NCI-H2227 treated with DMSO at 0.1 percent for 48 hours (cell line): ENCODE measurements at regions not wholly inside any gene's neighbourhood (a gene's known extent, or its start where the extent isn't known, plus 50 kb on each side); places are given as distances from the start of the nearest gene placed in this dataset.
"Not testable (repeated sequence)": the region's sequence is repeated elsewhere in the genome, so short reads cannot be mapped to it uniquely, and the experiment has no call there.

Experiments used
- DNase-seq: peaks from one replicate; lab custom pipeline; 2025; lab: John Stamatoyannopoulos, UW

GRCh38 chr13:80883545-80883944 lies 542.6 kb upstream of the SPRY2 start:
- DNase-seq: no peak

DNA sequence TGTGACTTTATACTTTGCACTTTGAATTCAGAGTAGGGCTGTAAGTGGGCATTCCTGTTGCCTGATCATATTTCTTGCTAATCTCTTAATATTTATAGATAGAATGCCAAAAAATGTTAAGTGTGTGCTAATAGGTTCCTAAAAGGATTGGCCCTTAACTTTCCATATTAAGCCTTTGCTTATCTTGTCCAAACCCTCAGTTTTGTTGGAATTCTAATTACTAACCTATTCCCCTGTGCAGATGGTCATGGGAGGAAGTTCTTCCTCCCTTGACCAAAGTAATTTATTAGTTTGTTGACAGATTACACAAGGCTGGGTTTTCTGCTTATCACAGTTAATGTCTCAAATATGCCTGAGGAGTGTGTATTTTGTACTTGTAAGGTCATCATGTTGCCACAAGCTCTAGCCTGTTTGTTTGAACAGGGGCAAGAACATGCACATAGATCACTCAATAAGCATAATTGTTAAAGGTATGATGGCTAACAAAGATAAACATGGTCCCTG lies 541.1 kb upstream of the SPRY2 start:
- no peak for DNase-seq

DNA sequence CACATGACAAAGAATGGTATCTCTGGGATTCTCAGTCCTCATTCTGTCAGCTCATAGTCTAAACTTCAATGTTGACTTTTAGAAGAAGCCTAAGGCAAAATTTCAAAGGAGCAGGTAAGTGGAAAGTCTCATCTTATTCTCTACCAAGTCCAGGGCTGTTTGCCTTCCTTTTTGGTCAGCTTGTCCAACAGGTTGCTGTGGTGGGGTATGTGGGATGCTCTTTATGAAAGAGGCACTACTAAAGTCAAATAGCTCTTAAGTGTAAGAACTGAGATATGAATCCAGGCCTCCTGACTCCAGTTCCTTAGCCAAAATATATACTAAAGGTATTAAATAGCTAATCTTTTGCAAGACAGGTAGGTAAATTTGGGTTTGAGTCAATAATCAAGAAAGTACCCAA lies 540.6 kb upstream of the SPRY2 start:
- no peak for DNase-seq

DNA sequence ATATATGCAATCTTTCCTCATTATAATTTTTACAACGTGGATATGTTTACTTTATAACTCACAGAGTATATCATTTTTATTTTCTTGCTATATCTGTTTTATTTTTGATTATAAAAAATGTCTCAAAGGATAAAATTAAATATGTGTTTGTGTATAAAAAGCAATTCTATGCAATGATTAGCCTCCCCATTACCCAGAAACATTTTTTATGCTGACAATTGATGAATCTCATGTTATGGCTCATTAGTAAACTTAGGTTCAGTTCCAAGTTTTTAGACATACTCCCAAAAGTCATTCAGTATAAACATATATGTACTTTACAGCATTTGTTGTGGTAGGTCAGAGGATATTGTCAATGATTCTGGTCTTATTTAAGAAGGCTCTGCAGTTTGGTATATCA lies 540.1 kb upstream of the SPRY2 start:
- DNase-seq: no peak

- DNase-seq: no peak
Measured at GRCh38 chr13:80877944-80878241, 537.0 kb upstream of the SPRY2 start.

DNA sequence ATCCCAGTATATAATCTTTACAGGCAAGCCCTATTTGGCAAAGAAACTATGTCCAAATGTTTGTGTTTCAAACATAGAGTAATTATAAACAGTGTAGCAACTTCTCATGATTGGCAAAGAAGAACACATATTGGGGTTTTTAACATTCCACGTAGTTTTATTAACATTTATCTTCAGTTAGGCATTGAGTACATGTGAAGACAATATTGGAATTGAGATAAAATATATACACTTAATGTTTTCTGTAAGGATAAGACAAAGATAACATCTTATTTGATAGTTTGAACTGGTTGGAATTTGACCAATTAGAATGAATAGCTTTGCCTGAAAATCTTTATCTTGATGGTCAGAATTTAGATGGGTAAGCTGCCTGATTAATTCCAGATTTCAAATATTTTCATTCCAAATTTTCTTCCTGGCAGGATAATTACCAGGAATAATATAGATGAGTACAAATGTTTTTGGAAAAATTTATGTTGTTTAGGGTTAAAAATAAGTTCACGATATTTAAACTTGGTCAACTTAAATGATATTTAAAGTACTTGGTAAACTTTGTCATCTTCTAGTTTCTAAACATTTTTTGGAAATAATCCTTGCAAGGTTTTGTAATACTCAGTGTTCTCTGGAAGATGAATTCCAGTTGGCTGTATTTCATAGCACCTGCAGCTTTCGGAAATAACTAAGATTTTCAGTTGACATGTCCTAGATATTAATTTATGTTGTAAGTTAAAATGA lies 536.5 kb upstream of the SPRY2 start:
- DNase-seq: no peak

DNA sequence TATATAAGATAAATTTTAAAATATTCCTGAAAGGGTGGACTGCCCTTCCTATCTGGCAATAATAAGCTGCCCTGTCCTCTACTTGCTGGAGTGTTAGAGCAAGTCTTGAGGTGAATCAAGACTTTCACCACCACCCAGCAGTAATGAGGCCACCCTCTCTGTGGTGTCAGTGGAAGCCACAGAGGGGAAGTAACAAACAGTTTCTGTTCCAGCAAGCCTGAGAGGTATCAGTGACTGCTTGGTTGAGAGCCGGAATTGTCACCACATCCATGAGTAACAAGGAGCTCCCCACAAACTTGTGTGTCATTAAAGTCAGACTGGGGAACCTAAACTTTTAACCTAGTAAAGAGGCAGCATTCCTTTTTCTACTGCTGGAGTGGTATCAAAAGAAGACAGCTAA lies 532.7 kb upstream of the SPRY2 start:
- no peak for DNase-seq

DNA sequence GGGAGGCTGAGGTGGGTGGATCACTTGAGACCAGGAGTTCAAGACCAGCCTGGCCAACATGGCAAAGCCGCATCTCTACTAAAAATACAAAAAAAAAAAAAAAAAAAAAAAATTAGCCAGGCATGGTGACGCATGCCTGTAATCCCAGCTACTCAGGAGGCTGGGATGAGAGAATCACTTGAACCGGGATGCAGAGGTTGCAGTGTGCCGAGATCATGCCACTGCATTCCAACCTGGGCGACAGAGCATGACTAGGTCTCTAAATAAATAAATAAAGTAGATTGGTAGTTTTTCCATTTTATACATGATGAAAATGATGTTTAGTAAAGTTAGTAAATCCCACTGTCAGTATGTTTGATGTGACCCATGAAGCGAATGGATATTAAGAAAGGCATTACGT lies 531.0 kb upstream of the SPRY2 start:
- DNase-seq: not testable (repeated sequence)

DNA sequence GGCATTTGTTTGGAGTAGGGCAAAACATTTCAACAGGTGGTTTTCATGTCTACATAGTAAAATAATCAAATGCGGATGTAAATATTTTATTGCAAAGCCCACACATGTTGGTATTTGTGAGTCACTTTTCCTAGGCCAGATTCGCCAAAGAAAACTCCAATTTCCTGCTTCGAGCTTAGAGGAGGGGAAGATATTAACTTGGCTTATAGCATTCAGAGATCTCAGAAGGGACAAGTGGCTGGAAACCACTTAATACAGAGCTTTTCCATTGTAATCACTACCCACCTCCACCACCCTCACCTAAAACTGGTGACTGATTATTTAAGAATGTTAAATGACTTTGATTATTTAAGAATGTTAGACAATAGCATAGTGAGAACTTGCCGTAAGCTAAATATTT lies 530.6 kb upstream of the SPRY2 start:
- DNase-seq: no peak

DNA sequence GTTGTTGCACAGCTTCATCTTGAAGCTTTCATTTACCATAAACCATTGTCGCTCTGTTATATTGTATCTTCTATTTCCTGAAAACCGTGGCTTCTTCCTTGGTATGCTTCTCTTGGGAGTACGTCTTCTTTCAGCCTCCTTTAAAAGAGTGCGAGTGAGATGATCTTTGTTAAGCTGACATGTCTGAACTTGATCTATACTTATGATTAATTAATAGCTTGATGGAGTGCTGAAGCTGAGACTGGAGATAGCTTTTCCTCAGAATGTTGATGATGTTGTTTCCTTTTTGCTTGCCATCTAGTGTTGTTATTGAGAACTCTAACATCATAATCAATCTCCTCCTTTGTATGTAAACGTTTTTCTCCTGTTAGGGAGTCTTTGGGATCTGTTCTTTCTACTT lies 529.3 kb upstream of the SPRY2 start:
- no peak for DNase-seq

DNA sequence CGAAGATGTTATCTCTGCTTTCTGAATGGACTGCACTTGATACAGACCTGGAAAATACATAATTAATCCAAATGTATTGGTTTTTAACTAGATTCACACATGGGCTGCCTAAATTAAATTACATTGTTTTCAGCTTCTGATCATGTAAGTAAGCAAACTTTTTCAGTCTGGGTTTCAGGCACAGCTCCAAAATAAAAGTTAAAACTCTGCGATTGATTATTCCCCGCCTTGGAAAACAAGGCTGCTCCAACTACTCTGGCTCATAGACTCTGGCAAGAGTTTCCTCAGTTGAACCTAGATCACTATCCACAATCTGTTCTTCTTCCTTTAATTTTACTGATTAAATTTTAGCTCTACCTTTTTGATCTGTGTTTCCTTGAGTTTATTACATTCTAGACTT lies 526.0 kb upstream of the SPRY2 start:
- DNase-seq: no peak

DNA sequence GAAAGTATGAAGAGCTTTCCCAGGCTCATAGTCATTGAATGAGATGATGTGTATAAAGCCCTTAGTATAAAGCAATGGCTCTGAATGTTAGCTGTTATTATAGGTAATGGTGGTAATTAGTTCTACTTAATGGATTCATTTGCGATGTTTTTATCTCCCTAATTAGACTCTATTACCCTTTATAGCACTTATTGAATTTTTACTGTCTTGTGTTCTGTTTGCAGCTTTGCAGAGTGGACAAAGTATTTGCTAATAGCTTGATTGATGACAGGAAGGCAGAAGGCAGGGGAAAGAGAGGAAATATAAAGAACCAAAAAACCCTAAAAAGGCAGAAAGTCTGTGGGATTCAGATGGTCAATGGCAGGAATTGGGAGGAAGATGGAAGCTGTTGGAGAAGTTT lies 524.4 kb upstream of the SPRY2 start:
- DNase-seq: no peak

GRCh38 chr13:80862456-80862855 lies 521.5 kb upstream of the SPRY2 start:
- DNase-seq: no peak

DNA sequence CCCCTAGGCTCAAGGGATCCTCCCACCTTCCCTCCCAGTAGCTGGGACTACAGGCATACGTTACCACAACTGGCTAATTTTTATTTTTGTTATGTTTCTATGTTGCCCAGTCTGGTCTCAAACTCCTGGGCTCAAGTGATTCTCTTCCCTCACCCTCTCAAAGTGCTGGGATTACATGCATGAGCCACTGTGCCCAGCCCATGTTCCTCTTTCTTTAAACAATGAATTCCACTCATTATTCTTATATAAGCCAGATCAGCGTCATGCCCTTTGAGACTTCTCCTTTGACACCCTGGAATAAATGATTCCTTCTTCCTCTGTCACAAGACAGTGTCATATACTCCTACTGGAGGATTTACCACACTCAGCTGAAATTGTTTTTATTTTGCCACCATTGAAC lies 519.9 kb upstream of the SPRY2 start:
- DNase-seq: no peak

DNA sequence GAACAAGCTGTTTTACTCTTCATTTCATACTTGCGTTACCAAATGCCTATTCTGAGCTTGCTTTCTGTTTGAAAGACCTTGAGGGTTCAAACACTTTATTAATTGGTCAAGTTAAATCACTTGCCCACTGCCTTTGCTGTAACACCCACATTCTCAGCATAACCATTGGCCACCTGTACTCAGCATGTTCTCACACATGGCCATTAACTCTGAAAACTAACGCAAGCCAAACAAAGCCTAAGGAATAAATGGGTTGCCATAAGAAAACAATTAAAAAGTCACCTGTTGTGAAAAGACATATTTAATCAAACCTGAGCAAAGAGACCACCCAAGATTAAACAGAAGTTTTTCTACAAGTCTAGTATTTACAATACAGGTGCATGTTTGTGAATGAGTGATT lies 517.2 kb upstream of the SPRY2 start:
- DNase-seq: no peak

DNA sequence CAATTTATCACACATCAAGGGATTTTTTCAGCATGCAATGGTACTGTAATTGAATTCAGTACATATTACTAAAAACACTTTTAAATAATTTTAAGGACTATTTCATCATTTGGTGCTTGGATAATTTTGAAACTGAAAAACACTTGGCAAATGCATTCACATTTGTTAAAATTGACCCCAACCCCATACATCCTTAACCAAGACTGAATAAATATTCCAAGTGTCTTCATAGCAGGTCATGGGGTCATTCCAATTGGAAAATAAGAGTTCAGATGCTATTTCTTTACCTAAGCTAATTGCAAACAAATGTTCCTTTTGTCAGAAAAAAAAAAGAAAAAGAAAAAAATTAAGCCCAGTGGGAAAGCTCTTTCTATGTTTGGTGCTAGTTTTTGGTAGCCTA lies 516.4 kb upstream of the SPRY2 start:
- no peak for DNase-seq

DNA sequence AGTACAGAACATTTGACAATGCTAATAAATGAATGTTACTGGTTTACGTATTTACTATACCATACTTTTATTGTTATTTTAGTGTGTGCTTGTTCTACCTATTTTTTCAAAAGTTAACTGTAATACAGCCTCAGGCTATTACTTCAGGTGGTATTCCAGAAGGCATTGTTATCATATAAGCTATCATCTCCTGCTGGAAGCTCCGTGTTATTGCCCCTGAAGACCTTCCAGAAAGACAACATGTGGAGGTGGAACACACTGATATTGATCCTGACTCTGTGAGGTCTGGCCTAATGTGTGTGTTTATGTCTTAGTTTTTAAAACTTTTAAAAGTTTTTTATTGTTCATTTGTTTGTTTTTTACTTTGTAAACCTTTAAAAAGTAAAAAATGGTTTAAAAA lies 509.8 kb upstream of the SPRY2 start:
- DNase-seq: no peak

GRCh38 chr13:80844164-80844563 lies 503.2 kb upstream of the SPRY2 start:
- DNase-seq: no peak

GRCh38 chr13:80841414-80841813 lies 500.5 kb upstream of the SPRY2 start:
- DNase-seq: no peak

GRCh38 chr13:80840316-80840976 lies 499.5 kb upstream of the SPRY2 start:
- peak; percentile 4 for DNase-seq

DNA sequence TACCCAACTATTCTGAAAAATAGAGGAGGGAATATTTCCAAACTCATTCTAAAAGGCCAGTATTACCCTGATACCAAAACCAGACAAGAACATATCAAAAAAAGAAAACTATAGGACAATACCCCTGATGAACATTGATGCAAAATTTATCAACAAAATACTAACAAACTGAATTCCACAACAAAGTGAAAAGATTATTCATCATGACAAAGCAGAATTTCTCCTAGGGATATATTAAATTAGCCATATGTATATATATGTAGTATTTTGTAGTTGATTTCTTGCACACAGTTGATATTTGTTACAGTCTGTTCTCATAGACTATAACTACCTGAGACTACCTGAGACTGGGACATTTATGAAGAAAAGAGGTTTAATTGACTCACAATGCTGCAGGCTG lies 495.0 kb upstream of the SPRY2 start:
- no peak for DNase-seq

DNA sequence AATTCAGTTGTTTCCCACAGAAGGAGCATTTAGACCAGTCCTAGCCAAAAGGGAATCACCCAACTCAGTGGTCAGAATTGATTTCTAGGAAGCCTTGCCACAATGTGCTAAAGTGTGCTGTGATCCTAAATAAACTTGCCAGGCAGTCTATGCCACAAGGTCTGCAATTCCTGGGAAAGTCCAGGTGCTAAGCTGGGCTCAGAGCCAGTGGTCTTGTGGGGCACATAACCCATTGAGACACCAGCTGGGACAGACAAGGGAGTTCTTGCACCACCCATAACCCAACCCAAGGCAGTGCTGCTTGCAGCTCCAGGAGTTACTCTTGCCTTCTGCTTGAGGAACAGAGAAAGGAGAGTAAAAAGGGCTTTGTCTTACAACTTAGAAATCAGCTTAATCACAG lies 489.5 kb upstream of the SPRY2 start:
- no peak for DNase-seq

DNA sequence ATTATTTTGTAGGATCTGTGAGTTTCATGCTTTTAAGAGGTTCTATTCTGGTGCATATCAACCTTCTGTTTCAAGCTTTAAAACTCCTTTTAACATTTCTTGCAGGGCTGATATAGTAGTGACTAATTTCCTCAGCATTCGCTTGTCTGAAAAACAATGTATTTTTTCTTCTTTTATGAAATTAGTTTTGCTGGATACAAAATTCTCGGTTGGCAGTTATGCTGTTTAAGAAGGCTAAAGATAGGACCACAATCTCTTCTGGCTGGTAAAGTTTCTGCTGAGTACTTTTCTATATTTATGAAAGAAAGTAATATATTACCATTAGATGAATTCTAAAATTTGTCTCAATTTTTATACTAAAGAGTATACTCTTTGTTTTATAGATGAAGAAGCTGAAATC lies 487.8 kb upstream of the SPRY2 start:
- no peak for DNase-seq

GRCh38 chr13:80825276-80825675 lies 484.4 kb upstream of the SPRY2 start:
- no peak for DNase-seq
